Nucleus accumbens (tissue), 56 donors: ENCODE measurements at regions not wholly inside any gene's neighbourhood (a gene's known extent, or its start where the extent isn't known, plus 50 kb on each side); places are given as distances from the start of the nearest gene placed in this dataset.

Experiments
- DNase-seq, 56 donors: peaks; one replicate each; lab custom pipeline; 2025; lab: John Stamatoyannopoulos, UW

DNA sequence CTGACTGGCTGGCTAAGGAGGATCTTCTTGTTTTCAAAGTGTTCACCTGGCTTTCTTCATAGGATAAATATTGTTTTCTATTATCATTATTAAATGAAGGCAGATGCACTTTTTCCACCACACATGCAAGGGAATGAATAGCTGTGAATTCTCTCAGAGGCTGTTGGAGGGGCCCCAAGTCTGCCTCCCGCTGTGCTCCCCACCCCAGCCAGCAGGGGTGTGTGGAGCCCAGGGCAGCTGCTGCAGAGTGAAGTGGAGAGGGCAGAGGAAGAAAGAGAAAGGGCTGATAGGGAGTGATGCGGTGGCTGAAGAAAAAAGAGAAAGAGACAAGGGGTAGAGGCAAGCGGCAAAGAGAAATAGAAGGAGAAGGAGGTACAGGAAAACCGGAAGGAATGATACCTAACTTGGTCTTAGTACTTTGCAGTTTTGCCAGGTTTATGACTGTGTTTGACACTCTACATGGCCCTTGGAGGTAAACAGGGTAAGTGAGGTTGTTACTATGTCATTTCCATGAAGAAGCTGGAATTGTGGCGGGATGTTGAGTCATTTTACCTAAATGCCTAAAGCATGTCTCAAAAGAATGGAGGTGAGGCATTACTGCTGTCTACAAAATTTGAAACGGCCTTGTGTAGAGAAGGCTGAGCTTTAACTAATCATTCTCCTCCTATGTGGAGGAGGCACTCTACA, 145.7 kb upstream of the B3GAT1 start:
- no peak for DNase-seq

DNA sequence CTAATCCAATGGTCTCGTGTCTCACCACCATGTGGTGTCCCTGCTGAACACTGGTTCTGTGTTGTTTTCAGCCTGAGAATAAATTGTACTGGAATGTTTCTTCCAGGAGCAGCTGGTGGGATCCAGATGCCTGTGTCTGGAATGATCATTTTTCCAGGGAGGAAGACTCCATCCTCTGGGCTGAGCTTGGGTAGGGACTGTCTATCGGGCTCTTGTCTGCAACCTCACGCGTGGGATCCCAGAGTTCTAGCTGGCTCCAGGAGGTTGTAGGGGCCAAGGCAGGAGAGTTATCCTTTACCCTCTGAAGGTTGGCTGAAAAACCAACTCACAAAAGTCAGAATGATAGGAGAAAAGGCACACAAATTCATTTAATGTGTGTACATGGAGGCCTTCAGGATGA, 144.1 kb upstream of the B3GAT1 start:
- DNase-seq: no peak

DNA sequence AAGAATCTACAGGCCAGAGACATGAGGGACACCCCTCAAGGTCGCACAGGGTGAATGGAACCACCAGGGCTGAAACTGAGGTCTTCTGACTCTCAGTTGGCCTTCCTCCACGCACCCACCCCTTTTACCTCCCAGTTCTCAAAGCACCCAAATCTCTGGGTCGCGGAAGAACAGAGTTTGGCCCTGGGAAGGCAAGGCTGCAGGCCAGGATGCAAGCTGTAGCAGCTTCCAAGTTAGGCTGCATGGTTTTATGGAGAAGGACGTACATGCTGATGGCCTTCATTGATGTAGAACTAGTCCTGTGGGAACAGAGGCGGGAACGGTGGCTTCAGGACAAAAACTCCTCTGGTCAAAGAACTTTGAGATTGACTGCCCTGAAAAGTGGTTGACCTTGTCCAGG, 143.5 kb upstream of the B3GAT1 start:
- DNase-seq: no peak

DNA sequence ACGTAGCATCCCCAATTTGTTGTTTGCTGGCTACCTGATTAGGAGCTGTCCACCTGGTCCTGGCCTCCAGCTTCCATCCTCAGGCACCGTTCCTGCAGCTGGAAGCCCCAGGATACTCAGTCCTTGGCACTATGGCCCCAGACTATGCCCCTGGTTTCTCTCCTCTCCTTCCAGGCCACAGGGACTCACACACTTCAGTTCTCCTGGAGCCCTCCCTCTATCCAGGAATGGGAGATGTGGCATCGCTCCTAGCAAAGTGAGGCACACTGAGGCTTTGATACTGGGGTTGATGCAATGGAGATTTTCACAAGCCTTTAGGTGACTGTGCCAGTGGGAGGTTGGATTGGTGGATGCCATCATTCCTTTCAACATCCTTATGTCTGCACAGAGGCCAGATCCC, 142.8 kb upstream of the B3GAT1 start:
- no peak for DNase-seq

DNA sequence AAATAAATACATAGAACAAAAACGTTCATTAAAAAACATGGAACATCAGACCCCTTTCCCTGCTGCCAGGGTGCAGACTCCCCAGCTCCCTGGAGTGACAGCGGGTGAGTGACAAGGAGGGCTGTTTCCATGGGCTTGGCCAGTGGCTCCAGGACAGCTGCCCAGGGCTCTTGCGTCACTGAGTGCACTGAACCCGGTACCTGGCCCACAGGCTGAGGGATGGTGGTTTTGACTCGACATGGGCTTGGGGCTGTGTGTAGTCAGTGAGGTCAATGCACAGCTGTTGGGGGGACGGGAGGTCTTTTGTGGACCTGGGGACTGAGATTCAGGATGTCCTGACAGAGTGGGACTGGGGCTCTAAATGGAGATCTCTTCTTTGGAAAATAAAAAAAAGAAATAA, 142.1 kb upstream of the B3GAT1 start:
- no peak for DNase-seq

DNA sequence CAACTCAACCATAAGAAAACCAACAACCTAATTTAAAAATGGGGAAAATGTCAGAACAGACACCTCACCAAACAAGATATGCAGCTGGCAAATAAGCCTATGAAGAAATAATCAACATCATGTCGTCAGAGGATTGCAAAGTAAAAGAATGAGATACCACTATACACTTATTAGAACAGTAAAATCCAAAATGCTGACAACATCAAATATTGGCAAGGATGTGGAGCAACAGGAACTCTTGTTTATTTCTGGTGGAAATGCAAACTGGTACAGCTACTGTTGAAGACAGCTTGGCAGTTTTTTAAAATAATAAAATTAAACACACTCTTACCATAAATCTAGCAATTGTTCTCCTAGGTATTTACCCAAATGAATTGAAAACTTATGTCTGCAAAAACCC, 140.7 kb upstream of the B3GAT1 start:
- no peak for DNase-seq

DNA sequence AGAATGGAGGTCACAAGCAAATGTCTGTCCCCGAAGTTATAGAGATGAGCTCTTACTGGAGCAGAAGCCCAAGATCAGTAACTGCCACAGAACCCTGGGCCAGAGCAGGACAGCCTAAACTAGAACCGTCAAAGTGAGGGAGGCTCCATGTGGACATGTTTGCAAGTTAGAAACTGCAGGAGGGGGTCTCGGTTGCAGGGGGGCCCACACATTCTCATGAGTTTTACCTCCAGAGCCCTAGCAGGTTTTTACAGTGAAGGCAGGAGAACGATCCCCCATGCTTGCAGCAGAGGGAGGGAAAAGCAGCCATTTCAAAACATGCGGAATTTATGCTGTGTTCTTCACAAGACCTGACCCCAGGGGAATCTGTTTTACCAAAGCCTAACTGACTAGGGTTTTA, 133.5 kb upstream of the B3GAT1 start:
- no peak for DNase-seq

DNA sequence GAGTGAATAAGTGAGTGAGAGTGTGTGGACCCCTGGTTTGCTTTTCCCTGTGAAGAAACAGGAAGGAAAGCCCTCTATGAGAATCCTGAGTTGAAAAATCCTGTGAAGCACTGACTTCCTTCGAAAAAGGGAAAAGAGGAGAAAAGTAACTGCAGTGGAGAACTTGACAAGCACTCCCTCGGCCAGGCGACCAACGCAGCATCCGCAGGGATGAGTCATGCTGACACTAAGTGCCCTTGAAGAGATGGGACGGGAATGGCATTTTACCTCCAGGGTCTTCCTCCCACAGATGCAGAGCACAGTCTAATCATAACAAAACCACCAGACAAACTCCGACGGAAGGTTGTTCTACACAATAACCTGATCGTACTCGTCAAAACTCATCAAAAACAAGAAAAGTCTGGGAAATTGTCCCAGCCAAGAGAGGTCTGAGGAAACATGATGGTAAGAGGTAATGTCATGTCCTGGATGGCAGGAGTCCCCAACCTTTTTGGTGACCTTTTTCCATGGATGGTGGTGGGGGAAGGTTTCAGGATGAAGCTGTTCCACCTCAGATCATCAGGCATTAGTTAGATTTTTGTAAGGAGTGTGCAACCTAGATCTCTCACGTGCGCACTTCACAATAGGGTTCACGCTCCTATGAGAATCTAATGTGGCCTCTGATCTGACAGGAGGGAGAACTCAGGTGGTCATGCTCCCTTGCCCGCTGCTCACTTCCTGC, 132.2 kb upstream of the B3GAT1 start:
- no peak for DNase-seq

DNA sequence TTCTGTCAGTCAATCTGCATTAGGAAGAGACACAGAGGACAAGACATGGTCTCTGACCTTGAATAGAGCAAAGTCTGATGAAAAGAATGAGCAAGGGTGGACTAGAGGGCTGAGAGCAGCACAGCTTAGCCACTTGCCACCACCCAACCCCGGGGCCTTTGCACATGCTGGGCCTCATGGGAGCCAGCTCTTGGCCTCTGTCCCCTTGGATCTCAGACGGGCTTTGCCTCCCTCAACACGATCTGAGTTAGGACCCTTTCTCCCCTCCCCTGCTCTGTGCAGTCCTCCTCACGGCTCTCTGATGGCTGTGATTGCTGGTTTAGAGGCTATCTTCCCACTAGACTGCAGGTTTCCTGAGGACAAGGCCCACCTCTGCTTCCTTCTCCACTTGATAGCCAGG, 131.6 kb upstream of the B3GAT1 start:
- DNase-seq: no peak

DNA sequence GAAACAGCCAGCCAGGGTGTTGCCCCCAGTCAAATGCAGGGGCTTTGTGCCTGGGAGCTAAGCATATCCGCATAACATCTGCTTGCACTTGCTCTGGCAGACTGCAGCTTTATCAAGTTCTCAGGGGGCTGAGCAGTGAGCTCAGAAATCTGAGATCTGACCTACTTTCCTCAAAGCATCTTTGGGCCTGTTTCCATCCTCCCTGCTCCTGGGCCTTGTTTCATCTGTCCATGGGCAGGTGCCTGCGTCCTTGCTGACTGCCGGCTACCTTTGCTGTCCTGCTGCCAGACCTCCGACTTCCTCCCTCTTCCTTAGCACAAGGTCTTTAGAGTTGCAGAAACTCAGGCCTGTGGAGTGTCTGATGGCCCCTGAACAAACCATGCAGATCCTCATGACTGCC, 131.2 kb upstream of the B3GAT1 start:
- DNase-seq: no peak

DNA sequence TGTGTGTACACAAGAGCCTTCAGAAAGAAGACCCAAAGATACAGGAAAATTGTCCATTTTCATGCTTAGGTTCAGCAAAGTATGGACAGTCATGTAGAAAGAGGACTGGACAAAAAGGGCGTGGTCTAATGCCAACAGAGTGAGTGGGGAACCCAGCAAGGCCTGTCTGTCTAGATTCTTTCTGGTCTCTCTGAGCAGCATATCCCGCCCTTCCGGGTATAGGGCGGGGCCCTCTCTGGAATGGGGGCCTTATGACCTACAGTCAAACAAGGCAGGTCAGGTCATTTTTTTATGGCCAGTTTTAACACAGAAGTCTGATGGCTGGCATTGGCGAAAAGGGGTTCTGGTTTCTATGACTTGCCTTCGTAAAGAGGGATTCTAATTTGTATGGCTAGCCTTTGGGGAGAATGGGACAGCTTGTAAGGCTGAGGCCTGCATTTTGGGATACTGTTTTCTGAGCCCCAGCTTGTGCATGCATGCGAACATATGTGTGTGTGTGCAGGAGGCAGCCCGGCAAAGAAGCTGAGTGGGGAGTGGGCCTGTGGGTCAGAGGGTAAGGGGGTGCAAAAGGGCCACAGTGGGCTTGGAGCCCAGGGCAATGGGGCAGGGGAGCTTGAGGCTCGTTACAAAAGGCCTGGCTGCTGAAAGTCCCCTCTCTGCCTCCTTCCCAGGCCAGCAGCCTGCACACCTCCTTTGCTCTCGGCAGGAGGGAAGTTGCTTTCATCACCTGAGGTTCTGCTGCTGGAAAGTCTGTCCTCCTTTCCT, 130.5 kb upstream of the B3GAT1 start:
- DNase-seq: no peak

DNA sequence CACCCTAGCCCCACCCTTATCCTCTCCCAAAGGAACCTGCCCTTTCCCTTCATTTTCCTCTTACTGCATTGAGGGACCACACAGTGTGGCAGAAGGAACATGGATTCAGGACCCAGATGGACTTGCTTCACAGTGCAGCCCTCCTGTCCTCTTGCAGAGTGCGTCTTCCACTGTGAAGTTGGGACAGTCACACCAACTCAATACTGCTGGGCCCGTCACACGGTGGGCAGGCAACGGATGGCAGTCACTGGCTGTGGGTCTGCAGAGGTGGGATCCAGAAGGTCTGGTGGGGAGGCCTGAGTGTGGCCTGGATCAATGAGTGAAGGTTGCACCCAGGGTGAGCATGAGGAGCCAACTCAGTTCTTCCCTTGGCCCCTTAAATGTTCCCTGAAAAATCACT, 129.9 kb upstream of the B3GAT1 start:
- no peak for DNase-seq

DNA sequence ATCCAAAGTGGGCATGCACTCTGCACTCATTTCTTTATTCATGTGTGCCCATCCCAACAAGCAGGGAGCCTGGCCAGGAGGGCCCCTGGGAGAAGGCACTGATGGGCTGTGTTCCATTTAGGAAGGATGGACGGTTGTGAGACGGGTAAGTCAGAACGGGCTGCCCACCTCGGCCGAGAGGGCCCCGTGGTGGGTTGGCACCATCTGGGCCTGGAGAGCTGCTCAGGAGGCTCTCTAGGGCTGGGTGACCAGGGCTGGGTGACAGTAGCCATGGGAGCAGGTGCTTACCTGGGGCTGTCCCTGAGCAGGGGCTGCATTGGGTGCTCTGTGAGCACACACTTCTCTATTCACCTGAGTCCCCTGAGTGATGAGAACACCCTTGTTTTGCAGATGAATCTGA, 129.3 kb upstream of the B3GAT1 start:
- DNase-seq: no peak

DNA sequence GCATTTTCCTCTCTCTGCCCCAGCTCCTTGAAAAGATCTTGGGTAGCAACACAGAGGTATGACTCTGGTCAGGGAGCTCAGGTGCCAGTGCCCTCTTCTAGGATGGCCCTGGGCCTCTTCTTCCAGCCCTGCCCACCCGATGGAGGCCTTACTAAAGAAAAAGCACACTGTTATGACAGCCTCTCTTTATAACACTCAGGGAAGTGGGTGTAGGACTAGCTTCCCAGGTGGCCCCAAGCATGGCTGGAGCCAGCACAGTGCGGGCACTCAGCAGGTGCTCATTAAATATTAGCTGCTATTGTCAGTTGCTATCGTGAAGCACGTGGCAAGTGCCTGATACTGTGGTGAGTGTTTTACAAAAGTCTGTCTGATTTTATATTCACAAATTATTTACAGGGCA, 127.2 kb upstream of the B3GAT1 start:
- no peak for DNase-seq

DNA sequence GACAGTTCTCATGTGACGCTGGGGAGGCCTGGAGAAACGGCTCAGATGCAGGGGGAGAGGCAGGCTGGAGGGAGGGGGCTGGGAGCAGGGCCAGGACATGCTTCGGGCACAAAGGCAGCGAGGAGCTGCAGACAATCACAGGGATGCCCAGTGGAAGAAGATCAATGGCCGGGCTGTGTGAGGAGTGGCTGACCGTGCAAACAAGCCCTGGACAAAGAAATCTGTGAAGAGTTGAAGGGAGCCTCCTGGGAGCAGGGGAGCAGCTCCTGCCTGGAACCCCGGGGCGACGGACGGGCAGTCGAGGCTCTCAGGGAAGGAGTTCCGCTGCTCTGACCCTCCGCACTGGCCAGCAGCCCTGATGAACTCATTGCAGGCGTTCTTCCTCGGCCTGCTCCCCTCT, 126.7 kb upstream of the B3GAT1 start:
- DNase-seq: no peak

DNA sequence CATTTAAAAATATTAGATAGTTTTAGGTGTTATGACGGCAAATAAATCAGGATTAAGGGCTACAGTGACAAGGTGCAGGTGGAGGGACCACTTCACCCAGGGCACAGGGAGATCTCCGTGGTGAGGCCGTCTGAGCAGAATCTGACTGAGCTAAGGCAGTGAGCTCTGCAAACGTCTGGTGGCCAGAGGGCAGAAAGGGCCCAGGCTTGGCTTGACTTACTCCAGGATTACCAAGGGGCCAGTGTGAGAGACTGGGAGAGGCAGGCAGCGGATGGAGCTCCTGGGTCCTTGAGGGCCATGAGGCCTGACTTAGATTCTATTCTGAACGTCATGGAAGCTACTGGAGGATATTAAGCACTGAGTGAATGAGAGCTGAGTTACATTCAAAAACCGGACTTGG, 125.9 kb upstream of the B3GAT1 start:
- no peak for DNase-seq

DNA sequence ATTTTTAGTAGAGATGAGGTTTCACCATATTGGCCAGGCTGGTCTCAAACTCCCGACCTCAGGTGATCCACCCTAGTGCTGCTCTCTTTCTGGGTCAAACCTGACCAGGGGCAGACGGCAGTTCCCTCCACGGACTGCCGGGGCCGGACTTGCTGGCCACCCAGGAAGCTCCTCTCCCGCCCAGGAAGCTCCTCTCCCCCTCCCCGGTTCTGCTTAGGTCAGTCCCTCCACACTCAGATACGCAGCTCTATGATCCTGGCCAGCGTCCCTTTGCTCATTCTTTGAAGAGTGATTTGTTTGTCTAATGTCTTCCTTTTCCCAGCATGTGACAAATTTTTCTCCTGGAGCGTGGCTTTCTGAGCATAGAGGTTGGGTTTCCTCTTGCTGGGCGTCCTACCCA, 125.3 kb upstream of the B3GAT1 start:
- DNase-seq: no peak

DNA sequence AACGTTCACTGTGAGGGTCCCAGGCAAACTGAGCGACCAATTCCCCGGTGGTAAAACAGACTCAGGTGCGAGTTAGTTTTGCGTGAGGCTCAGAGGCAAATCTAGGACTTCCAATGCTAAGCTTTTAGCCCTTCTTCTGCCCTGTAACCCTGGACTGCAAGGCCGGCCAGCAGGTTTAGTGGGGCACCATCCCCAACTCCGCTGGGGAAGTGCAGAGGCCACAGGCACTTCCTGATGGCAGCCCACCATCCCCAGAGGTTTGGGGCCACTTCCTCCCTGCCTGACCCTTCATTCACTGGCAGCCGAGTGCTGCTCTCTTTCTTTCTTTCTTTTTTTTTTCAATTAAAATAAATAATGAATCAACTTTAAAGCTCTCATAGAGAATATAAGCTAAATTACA, 124.6 kb upstream of the B3GAT1 start:
- DNase-seq: no peak

DNA sequence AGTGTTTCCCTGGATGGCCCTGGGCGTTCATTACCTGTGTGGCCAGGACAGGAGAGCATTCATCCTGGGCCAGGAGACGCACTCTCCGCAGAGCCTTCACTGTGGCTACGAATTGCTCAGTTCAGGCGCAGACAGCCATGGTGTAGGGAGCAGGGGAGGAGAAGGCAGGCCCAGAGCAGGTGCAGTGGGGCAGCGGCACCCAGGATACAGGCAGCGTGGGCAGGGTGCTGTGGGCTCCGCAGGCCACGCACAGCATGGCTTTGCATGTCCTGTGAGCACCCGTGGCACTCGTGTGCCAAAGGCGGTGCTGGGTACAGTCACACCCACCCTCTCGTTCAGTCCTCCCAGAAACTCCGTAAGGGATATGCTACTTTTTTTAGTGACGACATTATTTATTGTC, 124.2 kb upstream of the B3GAT1 start:
- DNase-seq: no peak

DNA sequence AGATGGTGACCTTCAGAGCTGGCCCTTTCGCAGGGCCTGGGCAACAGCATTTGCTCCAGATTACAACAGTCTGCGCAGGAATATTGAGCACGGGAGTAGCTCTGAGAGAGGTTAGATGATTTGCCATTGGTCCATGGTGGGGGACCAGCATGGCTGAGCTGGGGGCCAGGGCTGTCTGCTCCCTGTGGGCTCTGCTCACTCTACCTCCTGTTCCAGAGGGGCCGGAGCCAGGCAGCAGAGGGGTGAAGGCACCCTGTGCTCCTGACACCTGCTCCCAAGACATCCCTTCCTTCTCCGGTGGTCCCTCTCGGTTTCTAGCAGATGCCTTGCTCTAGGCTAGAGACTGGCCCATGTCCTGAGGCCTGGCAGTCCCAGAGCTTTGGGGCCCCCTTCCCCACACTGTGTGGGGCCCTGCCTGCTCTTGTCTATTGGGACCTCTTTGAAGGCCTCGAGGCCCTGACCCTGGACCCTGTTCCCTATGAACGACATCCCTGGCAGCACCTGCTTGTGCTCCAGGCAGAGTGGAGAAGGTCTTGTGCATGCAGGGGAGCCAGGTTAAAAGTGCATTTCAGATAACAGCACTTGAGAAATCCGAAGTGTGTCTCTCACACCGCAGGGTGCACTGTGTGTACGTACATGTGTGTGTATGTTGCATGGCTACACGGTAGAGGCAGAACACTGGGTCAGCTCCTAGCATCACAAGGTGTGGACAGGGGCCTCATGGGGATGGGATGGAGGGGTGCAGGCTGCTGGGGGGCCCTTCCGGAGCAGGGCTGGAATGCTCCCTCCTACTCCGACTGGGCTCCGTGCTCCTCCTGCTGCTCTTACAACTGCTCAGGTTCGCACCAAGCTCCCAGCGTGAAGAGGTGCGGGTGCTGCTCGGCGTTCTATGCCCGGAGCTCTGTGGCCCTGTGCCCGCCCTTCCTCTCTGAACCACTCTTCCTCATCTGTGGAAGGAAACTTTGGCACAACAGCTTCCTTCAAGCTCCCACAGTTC, 123.3 kb upstream of the B3GAT1 start:
- DNase-seq: no peak

DNA sequence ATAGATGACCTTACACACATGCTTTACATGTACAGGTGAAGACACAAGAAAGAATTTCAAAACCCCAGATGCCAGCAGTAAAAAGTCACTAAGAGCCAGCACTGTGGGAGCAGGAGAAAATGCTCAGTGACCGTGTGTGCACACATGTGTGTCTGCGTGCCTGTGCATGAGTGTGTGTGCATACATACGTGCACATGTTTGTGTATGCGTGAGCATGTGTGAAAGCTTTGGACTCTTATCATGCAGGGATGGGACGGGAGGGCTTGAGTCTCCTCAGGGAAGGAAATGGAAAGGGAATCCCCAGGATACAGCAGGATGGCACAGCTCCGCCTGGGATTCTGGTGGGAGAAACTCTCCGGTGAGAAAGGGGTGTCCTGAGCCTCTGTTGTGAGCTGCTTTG, 121.5 kb upstream of the B3GAT1 start:
- DNase-seq: no peak
